ENCODE measurements at regions not wholly inside any gene's neighbourhood (a gene's known extent, or its start where the extent isn't known, plus 50 kb on each side); places are given as distances from the start of the nearest gene placed in this dataset.

DNA sequence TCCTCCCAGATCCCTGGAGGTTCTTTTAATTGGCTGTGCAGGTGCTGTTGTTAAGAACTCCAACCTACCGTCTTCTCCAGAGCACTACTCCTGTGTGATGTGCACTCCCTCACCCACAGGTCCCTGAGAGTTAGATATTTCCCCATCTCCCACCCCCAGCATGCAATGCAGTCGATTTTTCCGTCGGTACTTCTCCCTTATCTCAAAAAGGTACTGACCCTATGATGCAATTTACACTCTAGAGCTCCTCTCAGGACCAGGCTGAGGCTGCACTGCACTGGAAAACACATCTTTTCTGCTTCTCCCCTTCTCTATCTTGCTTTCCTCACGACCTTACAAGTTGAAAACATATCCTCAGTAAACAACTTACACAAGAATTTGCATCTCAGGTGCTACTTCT lies 312.4 kb upstream of the TBX3 start:
- Mint-ChIP-seq H3K36me3 (ENCODE audit: insufficient read depth in 2 of 2) (no peaks in the 10 kb centered on the region), H3K4me1 (ENCODE audit: low read depth) (no peaks in the 10 kb centered on the region), H3K27me3 (ENCODE audit: low read depth) (no peaks in the 10 kb centered on the region), H3K4me3 (no peak overlapping the region), H3K27ac (no peak overlapping the region), H3K9me3 (peaks cover 5 to 6% of the 10 kb centered on the region in 2 donors)
- ATAC-seq (replicated peaks in 1 of 2) (no peak), DNase-seq (no peak)

DNA sequence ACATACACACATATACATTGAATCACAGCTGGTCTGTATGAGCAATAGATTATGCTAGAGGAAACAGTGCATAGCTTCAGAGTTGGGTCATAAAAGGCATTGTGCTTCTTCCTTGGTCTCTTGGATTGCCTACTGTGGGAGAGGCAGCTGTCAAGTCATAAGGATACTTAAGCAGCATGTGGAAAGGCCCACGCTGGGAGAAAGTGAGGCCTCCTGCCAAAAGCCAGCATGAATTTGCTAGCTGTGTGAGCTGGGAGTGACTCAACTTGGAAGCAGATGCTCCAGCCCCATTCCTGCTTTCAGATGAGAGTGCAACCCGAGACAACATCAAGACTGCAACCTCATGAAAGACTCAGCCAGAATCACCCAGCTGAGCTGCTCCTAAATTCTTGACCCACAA lies 311.9 kb upstream of the TBX3 start:
- ATAC-seq (replicated peaks in 1 of 2) (no peak), DNase-seq (no peak)
- H3K27me3 Mint-ChIP-seq (ENCODE audit: low read depth) = no peaks in the 10 kb centered on the region
- H3K27ac Mint-ChIP-seq = no peak overlapping the region
- no peaks in the 10 kb centered on the region for H3K36me3 Mint-ChIP-seq (ENCODE audit: insufficient read depth in 2 of 2)
- no peak overlapping the region for H3K4me3 Mint-ChIP-seq
- H3K9me3 Mint-ChIP-seq = peaks cover 5 to 6% of the 10 kb centered on the region in 2 donors
- no peaks in the 10 kb centered on the region for H3K4me1 Mint-ChIP-seq (ENCODE audit: low read depth)

DNA sequence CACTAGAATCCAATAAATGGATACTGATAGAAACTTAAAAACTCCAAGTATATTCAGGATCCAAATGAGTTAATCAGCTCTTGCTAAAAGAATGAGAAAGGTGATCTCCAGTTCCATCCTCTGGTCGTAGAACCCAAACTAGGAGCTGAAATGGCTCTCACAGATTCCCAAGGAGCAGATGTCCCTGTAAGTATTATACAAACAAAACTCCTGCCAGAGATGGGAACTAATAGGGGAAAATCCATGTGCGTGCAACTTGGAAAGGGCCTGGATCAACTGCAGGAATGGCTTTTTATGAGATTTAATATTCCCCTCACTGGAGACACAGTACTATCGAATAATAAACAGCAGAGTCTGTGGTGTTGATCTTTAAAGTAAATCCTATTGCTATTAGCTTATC lies 309.2 kb upstream of the TBX3 start:
- no peaks in the 10 kb centered on the region for H3K36me3 Mint-ChIP-seq (ENCODE audit: insufficient read depth in 2 of 2)
- no peaks in the 10 kb centered on the region for H3K4me1 Mint-ChIP-seq (ENCODE audit: low read depth)
- DNase-seq (no peak), ATAC-seq (replicated peaks in 1 of 2) (no peak)
- no peaks in the 10 kb centered on the region for H3K27me3 Mint-ChIP-seq (ENCODE audit: low read depth)
- no peak overlapping the region for H3K27ac Mint-ChIP-seq
- H3K9me3 Mint-ChIP-seq = peaks cover 4 to 7% of the 10 kb centered on the region in 2 donors
- no peak overlapping the region for H3K4me3 Mint-ChIP-seq

- no peaks in the 10 kb centered on the region for H3K4me1 Mint-ChIP-seq (ENCODE audit: low read depth)
- peaks cover 4 to 7% of the 10 kb centered on the region in 2 donors for H3K9me3 Mint-ChIP-seq
- no peak overlapping the region for H3K27ac Mint-ChIP-seq
- no peaks in the 10 kb centered on the region for H3K27me3 Mint-ChIP-seq (ENCODE audit: low read depth)
- no peaks in the 10 kb centered on the region for H3K36me3 Mint-ChIP-seq (ENCODE audit: insufficient read depth in 2 of 2)
- DNase-seq = no peak
- no peak overlapping the region for H3K4me3 Mint-ChIP-seq
- ATAC-seq (replicated peaks in 1 of 2) = no peak
Measured at GRCh38 chr12:114992443-114992842, 308.5 kb upstream of the TBX3 start.

DNA sequence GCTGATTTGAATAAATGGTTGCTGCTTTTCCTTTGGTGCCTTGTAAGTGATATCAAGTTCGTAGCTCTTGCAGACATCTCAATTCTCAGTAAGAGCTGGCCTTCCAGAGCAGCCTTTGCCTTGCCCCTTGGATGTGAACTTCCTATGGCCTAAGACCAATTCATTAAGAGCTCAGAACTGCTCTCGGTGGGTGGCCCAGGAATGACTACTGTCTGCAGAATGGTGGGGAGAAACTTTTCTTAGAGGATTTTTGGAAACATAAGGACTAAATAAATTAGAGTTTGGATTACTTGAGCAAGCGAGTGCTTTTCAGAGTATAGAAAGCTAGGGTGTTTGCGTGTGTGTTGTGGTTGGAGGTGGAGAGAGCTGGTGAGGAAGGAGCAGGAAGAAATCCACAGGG lies 306.4 kb upstream of the TBX3 start:
- Mint-ChIP-seq H3K9me3 (peaks cover 0 to 8% of the 10 kb centered on the region in 2 donors), H3K27ac (no peak overlapping the region), H3K4me3 (no peak overlapping the region), H3K27me3 (ENCODE audit: low read depth) (no peaks in the 10 kb centered on the region), H3K4me1 (ENCODE audit: low read depth) (no peaks in the 10 kb centered on the region), H3K36me3 (ENCODE audit: insufficient read depth in 2 of 2) (no peaks in the 10 kb centered on the region)
- no peak for DNase-seq
- no peak for ATAC-seq (replicated peaks in 1 of 2)

DNA sequence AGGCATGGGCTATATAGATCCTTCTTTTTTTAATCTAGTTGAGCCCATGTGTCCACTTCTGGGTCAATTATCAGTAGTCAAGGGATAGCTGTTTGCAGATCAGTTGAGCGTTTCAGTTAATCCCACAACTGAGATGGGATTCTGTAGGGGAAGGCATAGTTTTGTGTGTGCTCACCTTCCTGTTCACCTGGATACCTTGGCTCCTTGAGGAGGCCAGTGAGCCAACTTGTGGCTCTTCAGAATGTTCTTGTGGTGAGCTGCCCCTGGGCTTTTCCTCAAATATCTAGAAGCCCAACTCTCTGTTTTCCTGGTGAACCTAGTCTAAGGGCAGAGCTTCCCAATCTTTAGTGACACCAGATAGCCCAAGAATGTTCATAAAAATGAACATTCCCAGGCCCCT lies 302.9 kb upstream of the TBX3 start:
- ATAC-seq (replicated peaks in 1 of 2) (no peak), DNase-seq (no peak)
- H3K36me3 Mint-ChIP-seq (ENCODE audit: insufficient read depth in 2 of 2) = no peaks in the 10 kb centered on the region
- H3K9me3 Mint-ChIP-seq = peaks cover 3 to 11% of the 10 kb centered on the region in 2 donors
- no peak overlapping the region for H3K27ac Mint-ChIP-seq
- H3K4me1 Mint-ChIP-seq (ENCODE audit: low read depth) = no peaks in the 10 kb centered on the region
- no peaks in the 10 kb centered on the region for H3K27me3 Mint-ChIP-seq (ENCODE audit: low read depth)
- no peak overlapping the region for H3K4me3 Mint-ChIP-seq

- no peaks in the 10 kb centered on the region for H3K36me3 Mint-ChIP-seq (ENCODE audit: insufficient read depth in 2 of 2)
- no peak for DNase-seq
- no peak overlapping the region for H3K27ac Mint-ChIP-seq
- H3K9me3 Mint-ChIP-seq = peaks cover 3 to 11% of the 10 kb centered on the region in 2 donors
- H3K4me1 Mint-ChIP-seq (ENCODE audit: low read depth) = no peaks in the 10 kb centered on the region
- no peaks in the 10 kb centered on the region for H3K27me3 Mint-ChIP-seq (ENCODE audit: low read depth)
- no peak overlapping the region for H3K4me3 Mint-ChIP-seq
- ATAC-seq (replicated peaks in 1 of 2) = no peak
Measured at GRCh38 chr12:114986178-114986714, 302.3 kb upstream of the TBX3 start.

GRCh38 chr12:114984634-114985061 lies 300.7 kb upstream of the TBX3 start:
- DNase-seq (no peak), ATAC-seq (replicated peaks in 1 of 2) (no peak)
- H3K9me3 Mint-ChIP-seq = peaks cover 6 to 14% of the 10 kb centered on the region in 2 donors
- H3K27ac Mint-ChIP-seq = no peak overlapping the region
- H3K4me3 Mint-ChIP-seq = no peak overlapping the region
- H3K36me3 Mint-ChIP-seq (ENCODE audit: insufficient read depth in 2 of 2) = no peaks in the 10 kb centered on the region
- H3K27me3 Mint-ChIP-seq (ENCODE audit: low read depth) = no peaks in the 10 kb centered on the region
- H3K4me1 Mint-ChIP-seq (ENCODE audit: low read depth) = no peaks in the 10 kb centered on the region

DNA sequence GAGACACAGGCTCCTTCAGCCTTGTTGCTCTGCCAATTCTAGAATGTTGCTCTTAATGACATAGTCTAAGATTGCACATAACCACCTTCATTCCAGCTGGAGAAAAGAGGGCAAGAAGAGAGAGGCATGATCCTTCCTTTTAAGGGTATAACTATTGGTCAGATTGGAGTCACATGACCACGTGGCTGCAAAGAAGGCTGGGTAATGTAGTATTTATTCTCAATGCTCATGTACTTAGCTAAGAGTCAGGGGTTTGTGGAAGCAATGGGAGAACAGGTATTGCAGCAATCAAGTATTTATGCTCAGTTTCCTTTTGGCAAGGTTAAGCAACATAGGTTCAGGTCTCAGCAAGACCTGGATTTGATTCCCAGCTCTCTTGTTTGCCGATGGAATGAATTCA lies 298.8 kb upstream of the TBX3 start:
- ATAC-seq (replicated peaks in 1 of 2) = no peak
- no peaks in the 10 kb centered on the region for H3K27me3 Mint-ChIP-seq (ENCODE audit: low read depth)
- H3K4me1 Mint-ChIP-seq (ENCODE audit: low read depth) = no peaks in the 10 kb centered on the region
- peaks cover 6 to 14% of the 10 kb centered on the region in 2 donors for H3K9me3 Mint-ChIP-seq
- H3K4me3 Mint-ChIP-seq = no peak overlapping the region
- no peak for DNase-seq
- no peaks in the 10 kb centered on the region for H3K36me3 Mint-ChIP-seq (ENCODE audit: insufficient read depth in 2 of 2)
- H3K27ac Mint-ChIP-seq = no peak overlapping the region

DNA sequence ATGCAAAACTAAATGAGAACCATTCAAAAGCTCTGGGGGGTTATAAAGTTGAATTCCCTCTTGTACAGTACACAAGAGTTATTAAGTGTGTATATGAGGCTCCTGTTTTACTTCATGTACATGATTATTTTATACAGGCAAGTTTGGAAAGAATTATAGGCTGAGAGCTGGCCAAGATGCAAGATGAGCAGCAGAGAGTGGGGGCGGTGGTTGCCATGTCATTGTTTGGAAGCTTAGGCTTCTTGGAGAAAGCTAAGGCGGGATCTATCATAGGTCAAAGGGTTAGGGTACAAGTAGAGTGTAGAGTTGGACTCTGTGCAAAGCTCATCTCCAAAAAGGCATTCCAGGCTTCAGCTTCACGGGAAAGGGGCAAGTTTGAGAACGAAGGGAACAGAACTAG lies 297.1 kb upstream of the TBX3 start:
- Mint-ChIP-seq H3K9me3 (peaks cover 8 to 9% of the 10 kb centered on the region in 2 donors), H3K27me3 (ENCODE audit: low read depth) (no peaks in the 10 kb centered on the region), H3K4me3 (no peak overlapping the region), H3K4me1 (ENCODE audit: low read depth) (no peaks in the 10 kb centered on the region), H3K36me3 (ENCODE audit: insufficient read depth in 2 of 2) (no peaks in the 10 kb centered on the region), H3K27ac (no peak overlapping the region)
- ATAC-seq (replicated peaks in 1 of 2) = no peak
- no peak for DNase-seq

- Mint-ChIP-seq H3K27me3 (ENCODE audit: low read depth) (no peaks in the 10 kb centered on the region), H3K9me3 (peaks cover 5 to 7% of the 10 kb centered on the region in 2 donors), H3K36me3 (ENCODE audit: insufficient read depth in 2 of 2) (no peaks in the 10 kb centered on the region), H3K4me3 (no peak overlapping the region), H3K27ac (no peak overlapping the region), H3K4me1 (ENCODE audit: low read depth) (no peaks in the 10 kb centered on the region)
- ATAC-seq (replicated peaks in 1 of 2) = no peak
- no peak for DNase-seq
Measured at GRCh38 chr12:114976959-114977358, 293.0 kb upstream of the TBX3 start.

- DNase-seq (no peak), ATAC-seq (replicated peaks in 1 of 2) (no peak)
- H3K9me3 Mint-ChIP-seq = peaks cover 5 to 7% of the 10 kb centered on the region in 2 donors
- no peaks in the 10 kb centered on the region for H3K4me1 Mint-ChIP-seq (ENCODE audit: low read depth)
- no peaks in the 10 kb centered on the region for H3K36me3 Mint-ChIP-seq (ENCODE audit: insufficient read depth in 2 of 2)
- H3K27me3 Mint-ChIP-seq (ENCODE audit: low read depth) = no peaks in the 10 kb centered on the region
- no peak overlapping the region for H3K27ac Mint-ChIP-seq
- H3K4me3 Mint-ChIP-seq = no peak overlapping the region
Measured at GRCh38 chr12:114976372-114976771, 292.4 kb upstream of the TBX3 start.

GRCh38 chr12:114975640-114976310 lies 291.8 kb upstream of the TBX3 start:
- H3K4me1 Mint-ChIP-seq (ENCODE audit: low read depth) = no peaks in the 10 kb centered on the region
- DNase-seq (no peak), ATAC-seq (replicated peaks in 1 of 2) (no peak)
- H3K36me3 Mint-ChIP-seq (ENCODE audit: insufficient read depth in 2 of 2) = no peaks in the 10 kb centered on the region
- no peak overlapping the region for H3K4me3 Mint-ChIP-seq
- no peak overlapping the region for H3K27ac Mint-ChIP-seq
- peaks cover 2 to 5% of the 10 kb centered on the region in 2 donors for H3K9me3 Mint-ChIP-seq
- no peaks in the 10 kb centered on the region for H3K27me3 Mint-ChIP-seq (ENCODE audit: low read depth)
